GM18873 (cell line): ENCODE measurements at regions not wholly inside any gene's neighbourhood (a gene's known extent, or its start where the extent isn't known, plus 50 kb on each side); places are given as distances from the start of the nearest gene placed in this dataset.

ENCODE experiments used
- ATAC-seq: cut with Tn5 transposase; IDR thresholded peaks from one replicate; pipeline ENCODE4 v1.9.1; 2021; ENCODE audit warnings: mild to moderate bottlenecking, moderate library complexity, moderate number of reproducible peaks; ENCODE audit not compliant: unreplicated experiment, low FRiP score

GRCh38 chr4:138032222-138032621, 209.9 kb downstream of the SLC7A11 start:
- ATAC-seq, result no peak

- no peak for ATAC-seq
Measured at GRCh38 chr4:138030375-138030774, 211.8 kb downstream of the SLC7A11 start.

- ATAC-seq, result no peak
Measured at GRCh38 chr4:138028923-138029322, 213.2 kb downstream of the SLC7A11 start.

GRCh38 chr4:138021139-138021830, 220.9 kb downstream of the SLC7A11 start:
- ATAC-seq, result no peak

GRCh38 chr4:138014590-138015288, 227.4 kb downstream of the SLC7A11 start:
- ATAC-seq, result no peak

GRCh38 chr4:138013625-138014024, 228.5 kb downstream of the SLC7A11 start:
- ATAC-seq, result no peak

GRCh38 chr4:138010639-138011038, 231.5 kb downstream of the SLC7A11 start:
- ATAC-seq, result no peak

- no peak for ATAC-seq
Measured at GRCh38 chr4:138007572-138007971, 234.6 kb downstream of the SLC7A11 start.

GRCh38 chr4:138005486-138005885, 236.7 kb downstream of the SLC7A11 start:
- no peak for ATAC-seq

GRCh38 chr4:138003248-138003647, 238.9 kb downstream of the SLC7A11 start:
- peak; percentile 99 for ATAC-seq

- no peak for ATAC-seq
Measured at GRCh38 chr4:137998666-137999429, 243.3 kb downstream of the SLC7A11 start.

- no peak for ATAC-seq
Measured at GRCh38 chr4:137997496-137997895, 244.7 kb downstream of the SLC7A11 start.

GRCh38 chr4:137994853-137995252, 247.3 kb downstream of the SLC7A11 start:
- ATAC-seq, result no peak

GRCh38 chr4:137993232-137993631, 248.9 kb downstream of the SLC7A11 start:
- no peak for ATAC-seq

- no peak for ATAC-seq
Measured at GRCh38 chr4:137981277-137981676, 260.9 kb downstream of the SLC7A11 start.

- no peak for ATAC-seq
Measured at GRCh38 chr4:137980641-137981040, 261.5 kb downstream of the SLC7A11 start.

- no peak for ATAC-seq
Measured at GRCh38 chr4:137979938-137980337, 262.2 kb downstream of the SLC7A11 start.

- no peak for ATAC-seq
Measured at GRCh38 chr4:137968956-137969678, 273.0 kb downstream of the SLC7A11 start.

- no peak for ATAC-seq
Measured at GRCh38 chr4:137967480-137968190, 274.5 kb downstream of the SLC7A11 start.

GRCh38 chr4:137966504-137966903, 275.6 kb downstream of the SLC7A11 start:
- ATAC-seq, result no peak
